ENCODE measurements at regions not wholly inside any gene's neighbourhood (a gene's known extent, or its start where the extent isn't known, plus 50 kb on each side); places are given as distances from the start of the nearest gene placed in this dataset.
"Not testable (repeated sequence)": the region's sequence is repeated elsewhere in the genome, so short reads cannot be mapped to it uniquely, and the experiment has no call there.

- DNase-seq (ENCODE audit: missing footprints) (no peak), ATAC-seq (no peak)
- intact Hi-C loops (cut with DNase I), result no loop called here
These were observed 98.8 kb upstream of the DST start for GRCh38 chr6:56741472-56741871.

- ATAC-seq, result no peak
- no peak for DNase-seq (ENCODE audit: missing footprints)
- intact Hi-C loops (cut with DNase I), result no loop called here
These were observed 97.4 kb upstream of the DST start for GRCh38 chr6:56739836-56740815.

DNA sequence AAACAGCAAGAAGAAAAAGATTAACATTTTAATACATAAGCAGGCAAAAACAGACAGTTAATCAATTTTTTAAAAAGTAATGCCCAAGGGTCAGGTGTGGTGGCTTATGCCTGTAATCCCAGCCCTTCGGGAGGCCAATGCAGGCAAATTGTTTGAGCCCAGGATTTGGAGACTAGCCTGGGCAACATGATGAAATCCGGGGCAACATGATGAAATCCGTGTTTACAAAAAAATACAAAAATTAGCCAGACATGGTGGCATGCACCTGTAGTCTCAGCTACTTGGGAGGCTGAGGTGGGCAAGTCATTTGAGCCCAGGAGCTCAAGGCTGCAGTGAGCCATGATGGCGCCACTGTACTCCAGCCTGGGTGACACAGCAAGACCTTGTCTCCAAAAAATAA lies 94.1 kb upstream of the DST start:
- DNase-seq (ENCODE audit: missing footprints) (no peak), ATAC-seq (no peak)
- intact Hi-C loops (cut with DNase I), result no loop called here

GRCh38 chr6:56734335-56734734 lies 91.6 kb upstream of the DST start:
- intact Hi-C loops (cut with DNase I), result no loop called here
- ATAC-seq (no peak), DNase-seq (ENCODE audit: missing footprints) (no peak)

- intact Hi-C loops (cut with DNase I), result no loop called here
- no peak for DNase-seq (ENCODE audit: missing footprints)
- ATAC-seq, result no peak
These were observed 90.6 kb upstream of the DST start for GRCh38 chr6:56733211-56733697.

GRCh38 chr6:56732517-56732916 lies 89.8 kb upstream of the DST start:
- ATAC-seq, result no peak
- intact Hi-C loops (cut with DNase I), result no loop called here
- no peak for DNase-seq (ENCODE audit: missing footprints)

GRCh38 chr6:56730663-56731529 lies 88.2 kb upstream of the DST start:
- DNase-seq (ENCODE audit: missing footprints) (no peak), ATAC-seq (peak; percentile 55)

DNA sequence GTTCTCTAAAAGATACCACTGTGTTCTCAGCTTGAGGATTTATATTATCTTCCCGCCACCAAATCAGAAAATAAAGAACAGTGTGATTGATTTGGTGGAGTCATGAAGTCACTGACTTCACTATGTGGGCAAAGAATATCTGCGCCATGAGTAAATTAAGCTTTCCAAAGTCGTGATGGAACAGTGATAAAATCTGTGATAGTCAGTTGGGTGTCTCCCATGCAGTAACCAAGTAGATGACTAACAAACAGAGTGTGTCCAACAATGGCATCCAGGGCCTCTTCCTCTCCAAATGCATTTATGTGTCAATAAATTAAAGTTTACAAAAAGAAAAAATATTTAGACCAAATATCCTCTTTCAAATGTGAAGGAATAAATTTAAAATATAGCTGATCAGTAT lies 87.0 kb upstream of the DST start:
- intact Hi-C loops (cut with DNase I), result no loop called here
- ATAC-seq, result no peak
- no peak for DNase-seq (ENCODE audit: missing footprints)

More at GRCh38 chr6:56730663-56731529, 88.2 kb upstream of the DST start:
- intact Hi-C loops (cut with DNase I), result no loop called here

DNA sequence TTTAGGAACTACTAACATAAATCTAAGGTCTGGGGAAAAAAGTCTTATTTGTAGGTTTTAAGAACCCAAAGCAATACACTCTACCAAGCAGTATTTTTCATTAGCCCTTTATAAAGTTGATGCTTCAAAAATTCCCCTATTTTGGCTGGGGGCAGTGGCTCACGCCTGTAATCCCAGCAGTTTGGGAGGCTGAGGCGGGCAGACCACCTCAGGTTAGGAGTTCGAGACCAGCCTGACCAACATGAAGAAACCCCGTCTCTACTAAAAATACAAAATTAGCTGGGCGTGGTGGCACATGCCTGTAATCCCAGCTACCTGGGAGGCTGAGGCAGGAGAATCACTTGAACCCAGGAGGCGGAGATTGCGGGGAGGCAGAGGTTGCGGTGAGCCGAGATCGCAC lies 86.5 kb upstream of the DST start:
- not testable (repeated sequence) for ATAC-seq; DNase-seq (ENCODE audit: missing footprints)

GRCh38 chr6:56727097-56727850 lies 84.6 kb upstream of the DST start:
- DNase-seq (ENCODE audit: missing footprints) (no peak), ATAC-seq (no peak)
- intact Hi-C loops (cut with DNase I), result no loop called here

More for the DNA sequence above, 86.5 kb upstream of the DST start:
- intact Hi-C loops (cut with DNase I), result not testable (repeated sequence)

- DNase-seq (ENCODE audit: missing footprints), result no peak
- peak; percentile 4 for ATAC-seq
- intact Hi-C loops (cut with DNase I), result no loop called here
These were observed 82.6 kb upstream of the DST start for GRCh38 chr6:56725254-56725653.

DNA sequence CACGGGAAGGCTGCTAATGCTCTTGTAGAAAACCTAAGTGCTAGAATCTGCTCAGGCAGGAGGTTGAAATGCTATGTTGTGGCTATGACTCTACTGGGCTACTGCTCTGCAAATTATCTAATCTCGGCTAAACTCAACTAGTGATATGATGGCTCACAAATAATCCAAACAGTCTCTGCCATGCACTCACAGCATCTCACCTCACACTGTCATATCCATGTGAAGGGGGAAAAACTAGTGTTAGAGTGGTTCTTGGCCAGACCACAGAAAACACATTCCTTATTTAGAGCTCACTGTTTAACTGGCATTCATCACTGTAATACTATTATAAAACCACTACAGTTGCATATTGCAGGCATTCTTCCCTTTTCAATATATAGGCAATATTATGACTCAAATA lies 81.8 kb upstream of the DST start:
- DNase-seq (ENCODE audit: missing footprints) (no peak), ATAC-seq (peak; percentile 90)
- intact Hi-C loops (cut with DNase I), result no loop called here

GRCh38 chr6:56720882-56721281 lies 78.2 kb upstream of the DST start:
- DNase-seq (ENCODE audit: missing footprints) (no peak), ATAC-seq (no peak)
- intact Hi-C loops (cut with DNase I), result no loop called here

GRCh38 chr6:56720202-56720601 lies 77.5 kb upstream of the DST start:
- intact Hi-C loops (cut with DNase I); ATAC-seq; DNase-seq (ENCODE audit: missing footprints): not testable (repeated sequence)

DNA sequence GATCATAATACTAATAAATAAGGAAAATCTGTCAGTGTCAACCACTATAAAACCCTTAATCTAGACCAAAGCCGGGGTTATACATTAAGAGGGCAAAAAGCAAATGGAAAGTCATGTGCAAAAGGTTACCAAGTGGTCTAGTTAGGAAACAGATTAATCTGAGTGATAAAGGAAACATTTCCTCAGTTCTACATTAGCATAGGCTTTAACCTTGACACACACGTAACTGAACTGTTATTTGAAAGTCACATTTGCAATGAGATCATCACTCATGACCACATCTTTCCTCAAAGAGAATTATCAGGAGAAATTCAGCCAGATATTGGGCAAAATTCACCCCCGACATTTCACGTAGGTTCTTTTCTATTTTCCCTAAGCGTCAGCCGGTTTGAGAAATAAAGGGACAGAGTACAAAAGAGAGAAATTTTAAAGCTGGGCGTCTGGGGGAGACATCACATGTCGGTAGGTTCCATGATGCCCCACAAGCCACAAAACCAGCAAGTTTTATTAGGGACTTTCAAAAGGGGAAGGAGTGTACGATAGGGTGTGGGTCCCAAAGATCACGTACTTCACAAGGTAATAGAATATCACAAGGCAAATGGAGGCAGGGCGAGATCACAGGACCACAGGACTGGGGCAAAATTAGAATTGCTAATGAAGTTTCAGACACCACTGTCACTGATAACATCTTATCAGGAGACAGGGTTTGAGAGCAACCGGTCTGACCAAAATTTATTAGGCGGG lies 76.8 kb upstream of the DST start:
- DNase-seq (ENCODE audit: missing footprints); ATAC-seq; intact Hi-C loops (cut with DNase I): not testable (repeated sequence)

- intact Hi-C loops (cut with DNase I), result no loop called here
- ATAC-seq, result no peak
These were observed 75.5 kb upstream of the DST start for GRCh38 chr6:56718236-56718635.

GRCh38 chr6:56716229-56716628 lies 73.5 kb upstream of the DST start:
- DNase-seq (ENCODE audit: missing footprints) (no peak), ATAC-seq (no peak)
- intact Hi-C loops (cut with DNase I), result no loop called here

More at GRCh38 chr6:56718236-56718635, 75.5 kb upstream of the DST start:
- DNase-seq (ENCODE audit: missing footprints), result no peak

DNA sequence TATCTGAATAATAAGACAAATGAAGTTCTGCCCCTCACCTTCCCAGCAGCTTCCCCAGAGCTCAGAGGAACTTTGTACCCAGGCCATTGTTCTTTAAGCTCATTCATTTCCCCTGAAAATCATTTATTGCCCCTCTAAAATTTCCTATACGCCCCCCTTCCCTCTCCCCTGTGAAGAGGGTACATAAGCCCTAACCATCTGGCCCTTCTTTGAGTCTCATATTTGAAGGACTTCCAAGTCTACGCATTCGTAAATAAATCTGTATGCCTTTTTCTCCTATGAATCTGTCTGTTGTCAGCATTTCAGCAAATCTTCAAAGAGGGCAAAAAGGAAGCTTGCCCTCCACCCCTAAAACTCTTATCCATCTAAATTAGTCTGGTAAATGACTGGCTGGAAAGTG lies 73.1 kb upstream of the DST start:
- intact Hi-C loops (cut with DNase I), result no loop called here
- DNase-seq (ENCODE audit: missing footprints) (no peak), ATAC-seq (no peak)
